Esophagus muscularis mucosa (tissue), 4 donors: ENCODE measurements at regions not wholly inside any gene's neighbourhood (a gene's known extent, or its start where the extent isn't known, plus 50 kb on each side); places are given as distances from the start of the nearest gene placed in this dataset.

ENCODE experiments used
- DNase-seq: peaks from one replicate; pipeline ENCODE4 v3.0.0-alpha.2; 2017; ENCODE audit errors: extremely low spot score
- H3K27ac ChIP-seq, 4 donors: fragments of 200-600 bp; sonication (generic); replicated peaks in 1 of 4; 1 replicate in 3 of 4; 2 replicates in 1 of 4; pipeline ENCODE4 v1.5.1; 2016 to 2019; ENCODE audit warnings: mild to moderate bottlenecking in 1 of 4
- H3K27me3 ChIP-seq, 4 donors: fragments of 200-600 bp; sonication (generic); one replicate each; pipeline versions ENCODE4 v1.5.1 to v1.6.0; 2016 to 2019
- H3K36me3 ChIP-seq, 4 donors: fragments of 200-600 bp; sonication (generic); one replicate each; pipeline ENCODE4 v1.5.1; 2016 to 2019
- H3K4me1 ChIP-seq, 4 donors: fragments of 200-600 bp; sonication (generic); one replicate each; pipeline ENCODE4 v1.5.1; 2016 to 2019
- H3K4me3 ChIP-seq, 4 donors: fragments of 200-600 bp; sonication (generic); 1 replicate in 2 of 4; 2 replicates in 2 of 4; pipeline ENCODE4 v1.5.1; 2016 to 2019; ENCODE audit warnings: mild to moderate bottlenecking in 4 of 4, moderate library complexity in 1 of 4
- H3K9me3 ChIP-seq, 4 donors: fragments of 200-600 bp; sonication (generic); 1 replicate in 3 of 4; 2 replicates in 1 of 4; pipeline ENCODE4 v1.5.1; 2016 to 2019
- EP300 ChIP-seq: sonication (generic); formaldehyde crosslinking; IDR thresholded peaks from one replicate; pipeline ENCODE4 v1.6.1; 2017; ENCODE audit warnings: antibody characterized with exemption
- POLR2A ChIP-seq: fragments of 450-650 bp; IDR thresholded peaks from one replicate; pipeline ENCODE4 v1.6.1; 2017; ENCODE audit warnings: antibody characterized with exemption, moderate library complexity, mild to moderate bottlenecking, low read depth
- POLR2AphosphoS5 ChIP-seq, 2 donors: sonication (generic); formaldehyde crosslinking; IDR thresholded peaks; one replicate each; pipeline ENCODE4 v1.6.1; 2017; ENCODE audit warnings: antibody characterized with exemption in 2 of 2
- WGBS: methylation state at CpG from one replicate; pipeline ENCODE4 v1.1.5; 2018; 5-methylcytosine and 5-hydroxymethylcytosine counted together
- intact Hi-C: fragments of 100-400 bp; cut with DNase I; formaldehyde crosslinking; loops from one replicate; pipeline ENCODE4 v1.15.1; 2023
- small RNA-seq, 3 donors: library from RNA; depleted of rRNA; stranded (forward); fragments of <200 nt; gene quantifications; one replicate each; pipeline ENCODE3, GENCODE V24; 2016
- TF ChIP-seq, protein P1 (sequence below), 3 experiments: fragments of 200-600 bp in 2 of 3; fragments of 450-650 bp in 1 of 3; sonication (generic) in 2 of 3; IDR thresholded peaks; one replicate each; pipeline ENCODE4 v1.5.1; 2017 to 2019; ENCODE audit warnings: antibody characterized with exemption in 3 of 3, mild to moderate bottlenecking in 2 of 3, moderate library complexity in 1 of 3

DNA sequence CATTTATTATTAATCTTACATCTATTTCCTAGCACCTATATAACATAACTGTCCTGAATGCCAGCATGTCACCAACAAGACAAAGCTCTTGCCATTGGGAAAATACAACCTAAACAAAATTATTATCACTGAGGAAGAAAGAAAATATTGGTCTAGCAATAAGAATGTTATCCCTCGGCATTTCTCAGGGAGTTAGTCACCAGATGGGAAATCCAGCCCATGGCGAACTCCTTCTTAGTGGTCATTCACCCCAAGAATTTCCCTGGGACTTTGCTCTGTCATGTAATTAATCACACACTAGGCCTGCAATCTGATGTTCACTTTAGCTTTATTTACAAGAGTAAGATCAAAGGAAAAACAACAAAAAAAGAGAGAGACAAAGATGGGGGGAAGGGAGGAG lies 56.1 kb upstream of the TAS2R1 start:
- Histone ChIP-seq H3K4me3 (no peak overlapping the region), H3K36me3 (no peaks in the 10 kb centered on the region), H3K27me3 (no peaks in the 10 kb centered on the region), H3K27ac (no peak overlapping the region), H3K4me1 (no peaks in the 10 kb centered on the region), H3K9me3 (no peaks in the 10 kb centered on the region)
- DNase-seq, result no peak
- intact Hi-C loops, result no loop called here
- 85% methylated on average over 2 of the region's 2 CpGs for WGBS
- TF ChIP-seq, protein P1, sequence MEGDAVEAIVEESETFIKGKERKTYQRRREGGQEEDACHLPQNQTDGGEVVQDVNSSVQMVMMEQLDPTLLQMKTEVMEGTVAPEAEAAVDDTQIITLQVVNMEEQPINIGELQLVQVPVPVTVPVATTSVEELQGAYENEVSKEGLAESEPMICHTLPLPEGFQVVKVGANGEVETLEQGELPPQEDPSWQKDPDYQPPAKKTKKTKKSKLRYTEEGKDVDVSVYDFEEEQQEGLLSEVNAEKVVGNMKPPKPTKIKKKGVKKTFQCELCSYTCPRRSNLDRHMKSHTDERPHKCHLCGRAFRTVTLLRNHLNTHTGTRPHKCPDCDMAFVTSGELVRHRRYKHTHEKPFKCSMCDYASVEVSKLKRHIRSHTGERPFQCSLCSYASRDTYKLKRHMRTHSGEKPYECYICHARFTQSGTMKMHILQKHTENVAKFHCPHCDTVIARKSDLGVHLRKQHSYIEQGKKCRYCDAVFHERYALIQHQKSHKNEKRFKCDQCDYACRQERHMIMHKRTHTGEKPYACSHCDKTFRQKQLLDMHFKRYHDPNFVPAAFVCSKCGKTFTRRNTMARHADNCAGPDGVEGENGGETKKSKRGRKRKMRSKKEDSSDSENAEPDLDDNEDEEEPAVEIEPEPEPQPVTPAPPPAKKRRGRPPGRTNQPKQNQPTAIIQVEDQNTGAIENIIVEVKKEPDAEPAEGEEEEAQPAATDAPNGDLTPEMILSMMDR (IDR thresholded peaks at IDR 0.05), result no peak
- TF ChIP-seq POLR2A, result no peak
- TF ChIP-seq POLR2AphosphoS5 (IDR thresholded peaks at IDR 0.05), result no peak
- TF ChIP-seq EP300, result no peak

DNA sequence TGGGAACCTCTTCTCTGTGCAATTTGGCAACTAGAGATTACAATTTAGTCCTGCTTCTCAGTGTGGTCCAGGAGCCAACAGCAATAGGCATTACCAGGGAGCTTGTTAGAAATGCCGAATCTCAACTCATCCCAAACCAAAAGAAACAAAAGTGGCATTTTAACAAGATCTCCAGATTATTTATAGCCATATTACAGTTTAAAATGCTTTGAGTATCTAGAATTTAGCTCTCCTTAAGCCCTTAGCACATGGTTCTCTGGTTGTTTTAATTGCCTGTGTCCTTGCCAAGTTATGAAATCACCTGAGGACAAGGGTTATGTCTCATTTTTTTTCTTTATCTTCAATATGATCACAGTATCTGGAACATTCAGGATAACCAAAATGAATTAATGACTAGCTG lies 51.6 kb upstream of the TAS2R1 start:
- intact Hi-C loops, result no loop called here
- WGBS, result 58% methylated on average over 1 of the region's 1 CpG
- Histone ChIP-seq H3K4me3 (no peak overlapping the region), H3K27me3 (no peaks in the 10 kb centered on the region), H3K4me1 (no peaks in the 10 kb centered on the region), H3K9me3 (peaks cover 0 to 4% (median 0%) of the 10 kb centered on the region in 4 donors), H3K27ac (no peak overlapping the region), H3K36me3 (no peaks in the 10 kb centered on the region)
- no peak for TF ChIP-seq POLR2AphosphoS5 (IDR thresholded peaks at IDR 0.05)
- TF ChIP-seq POLR2A, result no peak
- TF ChIP-seq, protein P1 (IDR thresholded peaks at IDR 0.05), result no peak
- no peak for TF ChIP-seq EP300
- no peak for DNase-seq

Small RNAs in the stretch of these regions (small RNA-seq; reads per million reads assigned to genes)
- 0 reads per million in 3 donors for gene AC034229.5
- gene AC034229.6, result 0 reads per million in 3 donors
- gene AC091905.3, result 0 reads per million in 3 donors
- gene AC091905.4, result 0 reads per million in 3 donors
- 0 reads per million in 3 donors for gene RNA5SP177
